ENCODE measurements at regions not wholly inside any gene's neighbourhood (a gene's known extent, or its start where the extent isn't known, plus 50 kb on each side); places are given as distances from the start of the nearest gene placed in this dataset.
A peak's percentile ranks its signal among the peaks of the same experiment; 100 is the strongest.

GRCh38 chr3:88209356-88209755 is 59.6 kb downstream of the C3orf38 start:
- no peak for TF ChIP-seq CTCF (IDR thresholded peaks at IDR 0.05; ENCODE audit: insufficient read depth, low read length, missing control alignments)
- no peak for DNase-seq (ENCODE audit: low read depth, low spot score)
- H3K4me3 ChIP-seq (ENCODE audit: low read depth, low read length) = no peak overlapping the region
- POLR2A ChIA-PET = no interaction called here
- CTCF ChIA-PET = interaction anchor here (1.2 kb wide), 1 partner anchor 10 kb away, joined by 6 read pairs; no protein-coding TSS in a partner anchor

GRCh38 chr3:88211096-88211890 is 61.5 kb downstream of the C3orf38 start:
- DNase-seq (ENCODE audit: low read depth, low spot score) = no peak
- ChIA-PET CTCF (no interaction called here), POLR2A (no interaction called here)
- H3K4me3 ChIP-seq (ENCODE audit: low read depth, low read length) = no peak overlapping the region
- no peak for TF ChIP-seq CTCF (IDR thresholded peaks at IDR 0.05; ENCODE audit: insufficient read depth, low read length, missing control alignments)

- DNase-seq (ENCODE audit: low read depth, low spot score) = no peak
- ChIA-PET POLR2A (no interaction called here), CTCF (interaction anchor here (0.7 to 2.0 kb wide), 18 partner anchors 9 to 1965 kb away, joined by 3 to 9 read pairs (median 4); partner anchors contain the start of gene EPHA3)
- no peak overlapping the region for H3K4me3 ChIP-seq (ENCODE audit: low read depth, low read length)
- TF ChIP-seq CTCF (IDR thresholded peaks at IDR 0.05; ENCODE audit: insufficient read depth, low read length, missing control alignments) = peak; percentile 56
Observed at GRCh38 chr3:88219138-88219792, 69.5 kb downstream of the C3orf38 start.

- TF ChIP-seq CTCF (IDR thresholded peaks at IDR 0.05; ENCODE audit: insufficient read depth, low read length, missing control alignments) = no peak
- DNase-seq (ENCODE audit: low read depth, low spot score) = no peak
- no peak overlapping the region for H3K4me3 ChIP-seq (ENCODE audit: low read depth, low read length)
- ChIA-PET CTCF (interaction anchor here (0.7 to 2.0 kb wide), 11 partner anchors 8 to 1960 kb away, joined by 3 to 9 read pairs (median 5); no protein-coding TSS in a partner anchor), POLR2A (no interaction called here)
Observed at GRCh38 chr3:88220126-88220525, 70.4 kb downstream of the C3orf38 start.

GRCh38 chr3:88221726-88222125 is 72.0 kb downstream of the C3orf38 start:
- no peak overlapping the region for H3K4me3 ChIP-seq (ENCODE audit: low read depth, low read length)
- DNase-seq (ENCODE audit: low read depth, low spot score) = no peak
- POLR2A ChIA-PET = no interaction called here
- CTCF ChIA-PET = interaction anchor here (1.4 kb wide), 1 partner anchor 12 kb away, joined by 3 read pairs; no protein-coding TSS in a partner anchor
- no peak for TF ChIP-seq CTCF (IDR thresholded peaks at IDR 0.05; ENCODE audit: insufficient read depth, low read length, missing control alignments)

- ChIA-PET CTCF (interaction anchor here (1.4 kb wide), 1 partner anchor 12 kb away, joined by 3 read pairs; no protein-coding TSS in a partner anchor), POLR2A (no interaction called here)
- DNase-seq (ENCODE audit: low read depth, low spot score) = no peak
- no peak overlapping the region for H3K4me3 ChIP-seq (ENCODE audit: low read depth, low read length)
- no peak for TF ChIP-seq CTCF (IDR thresholded peaks at IDR 0.05; ENCODE audit: insufficient read depth, low read length, missing control alignments)
Observed at GRCh38 chr3:88222343-88222742, 72.6 kb downstream of the C3orf38 start.
